ENCODE measurements at regions not wholly inside any gene's neighbourhood (a gene's known extent, or its start where the extent isn't known, plus 50 kb on each side); places are given as distances from the start of the nearest gene placed in this dataset.

GRCh38 chr18:33854086-33854826, 276.2 kb downstream of the ASXL3 start:
- no peaks in the 10 kb centered on the region for H3K9me2 ChIP-seq (replicated peaks; ENCODE audit: low read length)
- no peak overlapping the region for H3K27ac ChIP-seq (ENCODE audit: low read length)
- H3K79me2 ChIP-seq (ENCODE audit: low read length) = no peaks in the 10 kb centered on the region
- DNase-seq = no peak
- no peak overlapping the region for H3K9ac ChIP-seq (ENCODE audit: low read length)
- ATAC-seq = no peak
- no peaks in the 10 kb centered on the region for H3K4me1 ChIP-seq (ENCODE audit: insufficient read depth, low read length)
- no peak overlapping the region for H3K4me3 ChIP-seq (ENCODE audit: low read length)
- H3K36me3 ChIP-seq (ENCODE audit: low read depth, low read length) = no peaks in the 10 kb centered on the region
- CTCF ChIA-PET = no interaction called here
- H4K20me1 ChIP-seq (ENCODE audit: low read length) = no peaks in the 10 kb centered on the region
- H3K9me3 ChIP-seq (ENCODE audit: low read length) = no peaks in the 10 kb centered on the region
- no peak overlapping the region for H3K4me2 ChIP-seq (ENCODE audit: low read length)
- H3F3A ChIP-seq (ENCODE audit: low read length, unreplicated experiment) = no peaks in the 10 kb centered on the region
- POLR2A ChIA-PET (ENCODE audit: unreplicated experiment) = no interaction called here
- intact Hi-C loops (cut with micrococcal nuclease) = no loop called here
- BruUV-seq (replicated peaks) = no TSS peak
- H3K27me3 ChIP-seq (ENCODE audit: low read length) = no peaks in the 10 kb centered on the region
- TF ChIP-seq CTCF (conservative IDR thresholded peaks at IDR 0.05; ENCODE audit: low read depth, low read length) (no peak), EZH2 (IDR thresholded peaks at IDR 0.05; ENCODE audit: low read length, unreplicated experiment) (no peak), EZH2phosphoT487 (IDR thresholded peaks at IDR 0.05; ENCODE audit: borderline replicate concordance, low read length) (no peak)
- no peak overlapping the region for H2AFZ ChIP-seq (ENCODE audit: low read length)

GRCh38 chr18:33853187-33853586, 275.2 kb downstream of the ASXL3 start:
- no peak overlapping the region for H2AFZ ChIP-seq (ENCODE audit: low read length)
- H3K27me3 ChIP-seq (ENCODE audit: low read length) = no peaks in the 10 kb centered on the region
- H3K9me2 ChIP-seq (replicated peaks; ENCODE audit: low read length) = no peaks in the 10 kb centered on the region
- H3F3A ChIP-seq (ENCODE audit: low read length, unreplicated experiment) = no peaks in the 10 kb centered on the region
- no peak for DNase-seq
- no peaks in the 10 kb centered on the region for H3K36me3 ChIP-seq (ENCODE audit: low read depth, low read length)
- no peaks in the 10 kb centered on the region for H4K20me1 ChIP-seq (ENCODE audit: low read length)
- H3K9ac ChIP-seq (ENCODE audit: low read length) = no peak overlapping the region
- H3K4me3 ChIP-seq (ENCODE audit: low read length) = no peak overlapping the region
- H3K4me1 ChIP-seq (ENCODE audit: insufficient read depth, low read length) = no peaks in the 10 kb centered on the region
- no peak for ATAC-seq
- H3K79me2 ChIP-seq (ENCODE audit: low read length) = no peaks in the 10 kb centered on the region
- no peak overlapping the region for H3K27ac ChIP-seq (ENCODE audit: low read length)
- TF ChIP-seq EZH2phosphoT487 (IDR thresholded peaks at IDR 0.05; ENCODE audit: borderline replicate concordance, low read length) (no peak), CTCF (conservative IDR thresholded peaks at IDR 0.05; ENCODE audit: low read depth, low read length) (no peak), EZH2 (IDR thresholded peaks at IDR 0.05; ENCODE audit: low read length, unreplicated experiment) (no peak)
- BruUV-seq (replicated peaks) = no TSS peak
- H3K9me3 ChIP-seq (ENCODE audit: low read length) = no peaks in the 10 kb centered on the region
- intact Hi-C loops (cut with micrococcal nuclease) = no loop called here
- ChIA-PET POLR2A (ENCODE audit: unreplicated experiment) (no interaction called here), CTCF (no interaction called here)
- no peak overlapping the region for H3K4me2 ChIP-seq (ENCODE audit: low read length)

- TF ChIP-seq EZH2phosphoT487 (IDR thresholded peaks at IDR 0.05; ENCODE audit: borderline replicate concordance, low read length) = no peak
- no peak for TF ChIP-seq CTCF (conservative IDR thresholded peaks at IDR 0.05; ENCODE audit: low read depth, low read length)
- no peak for TF ChIP-seq EZH2 (IDR thresholded peaks at IDR 0.05; ENCODE audit: low read length, unreplicated experiment)
- H3K4me2 ChIP-seq (ENCODE audit: low read length) = no peak overlapping the region
- no peak overlapping the region for H2AFZ ChIP-seq (ENCODE audit: low read length)
- no peaks in the 10 kb centered on the region for H3K79me2 ChIP-seq (ENCODE audit: low read length)
- H3K9me3 ChIP-seq (ENCODE audit: low read length) = no peaks in the 10 kb centered on the region
- no peak overlapping the region for H3K9ac ChIP-seq (ENCODE audit: low read length)
- H3K9me2 ChIP-seq (replicated peaks; ENCODE audit: low read length) = no peaks in the 10 kb centered on the region
- CTCF ChIA-PET = no interaction called here
- ATAC-seq = no peak
- no peaks in the 10 kb centered on the region for H3F3A ChIP-seq (ENCODE audit: low read length, unreplicated experiment)
- POLR2A ChIA-PET (ENCODE audit: unreplicated experiment) = no interaction called here
- no peaks in the 10 kb centered on the region for H4K20me1 ChIP-seq (ENCODE audit: low read length)
- no peaks in the 10 kb centered on the region for H3K36me3 ChIP-seq (ENCODE audit: low read depth, low read length)
- BruUV-seq (replicated peaks) = no TSS peak
- DNase-seq = no peak
- intact Hi-C loops (cut with micrococcal nuclease) = no loop called here
- H3K4me3 ChIP-seq (ENCODE audit: low read length) = no peak overlapping the region
- no peaks in the 10 kb centered on the region for H3K27me3 ChIP-seq (ENCODE audit: low read length)
- H3K4me1 ChIP-seq (ENCODE audit: insufficient read depth, low read length) = no peaks in the 10 kb centered on the region
- H3K27ac ChIP-seq (ENCODE audit: low read length) = no peak overlapping the region
Observed at GRCh38 chr18:33851546-33852078, 273.6 kb downstream of the ASXL3 start.
